SK-N-SH (cell line): ENCODE measurements at regions not wholly inside any gene's neighbourhood (a gene's known extent, or its start where the extent isn't known, plus 50 kb on each side); places are given as distances from the start of the nearest gene placed in this dataset.

ENCODE experiments used
- CHD2 ChIP-seq: fragments of 150-350 bp; IDR thresholded peaks from 2 replicates; pipeline ENCODE4 v1.6.1; 2018; ENCODE audit warnings: low read length; ENCODE audit not compliant: partially characterized antibody
- CTCF ChIP-seq: fragments of 200-600 bp; sonication (generic); IDR thresholded peaks from 2 replicates; pipeline ENCODE4 v1.6.1; 2017; ENCODE audit warnings: antibody characterized with exemption, mild to moderate bottlenecking, moderate library complexity
- EP300 ChIP-seq, 2 experiments: IDR thresholded peaks; 2 replicates each; pipeline versions ENCODE4 v1.4.0 to v1.6.1; 2012; ENCODE audit warnings: borderline replicate concordance in 1 of 2, low read depth in 1 of 2, low read length in 1 of 2
- EZH2phosphoT487 ChIP-seq: fragments of 200-600 bp; sonication (generic); IDR thresholded peaks from 2 replicates; pipeline ENCODE4 v1.6.1; 2017; ENCODE audit warnings: low read depth, mixed run types, mild to moderate bottlenecking, antibody characterized with exemption, moderate library complexity, borderline replicate concordance
- IRF3 ChIP-seq: fragments of 150-350 bp; IDR thresholded peaks from 2 replicates; pipeline ENCODE4 v1.6.1; 2016; ENCODE audit warnings: mild to moderate bottlenecking, low read depth, low read length
- MAX ChIP-seq: IDR thresholded peaks from 2 replicates; pipeline ENCODE4 v1.4.0; 2012; ENCODE audit warnings: low read depth
- MXI1 ChIP-seq: IDR thresholded peaks from 2 replicates; pipeline ENCODE4 v1.6.1; 2012; ENCODE audit warnings: mild to moderate bottlenecking, low read depth, low read length, improper control_type of control experiment
- POLR2AphosphoS5 ChIP-seq: IDR thresholded peaks from 2 replicates; pipeline ENCODE4 v1.6.1; 2012; ENCODE audit warnings: low read depth, low read length
- RFX5 ChIP-seq: IDR thresholded peaks from 2 replicates; pipeline ENCODE4 v1.6.1; 2012; ENCODE audit warnings: mild to moderate bottlenecking, improper control_type of control experiment, low read length
- TAF1 ChIP-seq: IDR thresholded peaks from 2 replicates; pipeline ENCODE4 v1.6.1; 2012; ENCODE audit warnings: low read depth, mild to moderate bottlenecking, low read length, moderate library complexity, borderline replicate concordance
- TCF12 ChIP-seq: IDR thresholded peaks from 2 replicates; pipeline ENCODE4 v1.4.0; 2012
- YY1 ChIP-seq: IDR thresholded peaks from 2 replicates; pipeline ENCODE4 v1.4.0; 2012; ENCODE audit warnings: low read depth, mild to moderate bottlenecking
- ZBTB33 ChIP-seq: IDR thresholded peaks from 2 replicates; pipeline ENCODE4 v1.4.0; 2012; ENCODE audit warnings: low read depth, borderline replicate concordance

GRCh38 chr5:133691448-133691847, 79.1 kb upstream of the FSTL4 start:
- TF ChIP-seq CTCF: no peak
- TF ChIP-seq MAX: no peak
- TF ChIP-seq RFX5: no peak
- TF ChIP-seq EZH2phosphoT487: no peak
- no peak for TF ChIP-seq IRF3
- no peak for TF ChIP-seq CHD2
- no peak for TF ChIP-seq TCF12
- no peak for TF ChIP-seq MXI1
- no peak for TF ChIP-seq YY1
- TF ChIP-seq ZBTB33: no peak
- TF ChIP-seq EP300 (IDR thresholded peaks at IDR 0.05; ENCODE audit: borderline replicate concordance in 1 of 2, low read depth in 1 of 2, low read length in 1 of 2): no peak
- no peak for TF ChIP-seq TAF1
- TF ChIP-seq POLR2AphosphoS5: no peak
